Stimulated activated CD4-positive, alpha-beta T cell treated with anti-CD3 and anti-CD28 coated beads, Interleukin-4, amount 100 ng/mL, for 24 hours (primary cell): ENCODE measurements at regions not wholly inside any gene's neighbourhood (a gene's known extent, or its start where the extent isn't known, plus 50 kb on each side); places are given as distances from the start of the nearest gene placed in this dataset.

Experiments used
- DNase-seq: peaks from one replicate; pipeline ENCODE4 v3.0.0-alpha.2; 2020

DNA sequence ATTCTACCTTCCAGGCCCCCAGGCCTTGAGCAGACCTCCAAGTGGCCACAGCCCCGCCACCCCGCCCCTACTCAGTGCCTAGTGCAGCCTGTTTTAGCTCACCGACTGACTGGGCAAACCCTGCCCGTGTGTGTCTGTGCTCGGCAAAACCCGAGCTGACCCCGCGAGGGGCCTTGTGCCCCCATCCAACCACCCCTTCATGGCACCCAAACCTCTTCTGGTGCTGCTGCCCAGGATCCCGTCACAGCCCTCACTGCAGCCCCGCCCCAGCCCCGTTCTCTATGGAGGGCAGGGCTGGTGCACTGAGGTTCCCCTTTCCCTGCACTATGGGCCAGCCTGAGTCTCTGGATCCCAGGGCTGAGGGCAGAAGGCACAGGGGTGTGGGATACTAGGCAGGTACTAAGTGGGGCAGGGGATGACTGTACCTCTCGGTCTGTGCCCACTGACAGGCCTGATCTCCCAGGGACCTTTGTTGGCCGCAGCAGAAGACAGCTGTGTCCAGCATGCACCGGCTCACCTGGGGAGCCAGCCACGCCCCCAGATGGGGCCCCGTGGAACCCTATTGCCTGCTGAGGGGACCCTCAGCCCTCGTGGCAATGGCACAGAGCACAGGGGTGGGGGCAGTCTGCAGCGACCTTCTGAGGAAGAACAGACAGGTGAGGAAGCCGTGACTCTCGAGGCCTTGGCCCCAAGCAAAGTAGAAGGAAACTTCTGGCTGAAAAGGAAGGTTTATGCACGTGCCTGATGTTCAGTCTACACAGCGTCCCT is 69.9 kb upstream of the OTOS start:
- DNase-seq: no peak

DNA sequence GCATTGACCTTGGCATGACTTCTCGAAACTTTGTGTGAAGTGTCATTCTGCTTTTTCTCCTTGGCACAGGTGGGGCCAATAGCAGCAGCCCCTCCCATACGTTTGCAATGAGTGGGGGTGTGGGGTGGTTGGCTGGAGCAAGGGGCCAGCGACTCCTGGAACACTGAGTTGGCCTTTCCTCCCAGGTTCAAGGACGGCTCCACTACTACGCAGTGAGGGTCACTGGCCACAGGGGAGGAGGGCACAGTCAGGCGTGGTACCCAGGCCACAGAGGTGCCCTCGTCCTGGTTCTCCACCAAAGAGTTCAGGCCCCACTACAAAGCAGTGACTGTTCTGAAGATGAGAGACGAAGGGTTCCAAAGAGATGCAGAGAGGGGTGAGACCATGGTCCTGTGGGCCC is 70.6 kb upstream of the OTOS start:
- DNase-seq: no peak

DNA sequence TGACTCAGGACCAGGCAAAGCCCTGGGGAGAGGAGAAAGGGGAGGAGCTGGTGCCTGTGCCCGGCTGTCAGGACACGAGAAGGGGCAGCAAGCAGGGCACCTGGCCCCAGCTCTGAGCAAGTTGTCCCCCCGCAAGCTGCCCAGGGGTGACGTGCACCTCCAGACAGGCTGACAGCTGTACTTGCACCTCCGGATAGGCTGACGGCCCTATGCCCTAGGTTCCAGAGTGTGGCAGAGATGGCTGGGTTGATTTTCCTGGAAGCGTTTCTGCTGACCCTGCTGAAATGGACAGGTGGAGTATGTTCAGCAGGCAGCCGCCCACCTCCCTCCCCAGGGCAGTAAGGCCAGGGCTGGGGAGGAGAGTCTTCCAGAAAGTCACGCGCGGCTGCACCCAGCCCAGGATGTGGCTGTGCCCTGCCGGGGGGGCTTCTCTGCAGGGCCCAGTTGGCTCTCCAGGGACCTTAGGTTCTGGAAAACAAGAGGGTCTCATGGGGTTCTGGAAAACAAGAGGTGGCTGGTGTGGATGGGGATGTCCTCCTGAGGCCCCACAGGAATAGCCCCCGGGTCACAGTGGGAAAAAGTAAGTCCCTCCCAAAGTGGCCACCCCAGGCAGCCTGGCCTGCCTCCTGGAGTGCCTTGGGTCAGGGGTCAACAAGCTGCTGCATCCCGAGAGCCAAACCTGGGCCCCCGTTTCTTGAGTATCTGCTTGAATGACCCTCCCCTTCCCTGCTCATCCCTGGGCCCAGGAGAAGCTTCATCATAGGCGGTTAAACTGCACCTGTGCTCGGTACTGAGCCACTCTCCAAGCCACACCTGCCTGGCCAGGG is 71.4 kb upstream of the OTOS start:
- DNase-seq: no peak

DNA sequence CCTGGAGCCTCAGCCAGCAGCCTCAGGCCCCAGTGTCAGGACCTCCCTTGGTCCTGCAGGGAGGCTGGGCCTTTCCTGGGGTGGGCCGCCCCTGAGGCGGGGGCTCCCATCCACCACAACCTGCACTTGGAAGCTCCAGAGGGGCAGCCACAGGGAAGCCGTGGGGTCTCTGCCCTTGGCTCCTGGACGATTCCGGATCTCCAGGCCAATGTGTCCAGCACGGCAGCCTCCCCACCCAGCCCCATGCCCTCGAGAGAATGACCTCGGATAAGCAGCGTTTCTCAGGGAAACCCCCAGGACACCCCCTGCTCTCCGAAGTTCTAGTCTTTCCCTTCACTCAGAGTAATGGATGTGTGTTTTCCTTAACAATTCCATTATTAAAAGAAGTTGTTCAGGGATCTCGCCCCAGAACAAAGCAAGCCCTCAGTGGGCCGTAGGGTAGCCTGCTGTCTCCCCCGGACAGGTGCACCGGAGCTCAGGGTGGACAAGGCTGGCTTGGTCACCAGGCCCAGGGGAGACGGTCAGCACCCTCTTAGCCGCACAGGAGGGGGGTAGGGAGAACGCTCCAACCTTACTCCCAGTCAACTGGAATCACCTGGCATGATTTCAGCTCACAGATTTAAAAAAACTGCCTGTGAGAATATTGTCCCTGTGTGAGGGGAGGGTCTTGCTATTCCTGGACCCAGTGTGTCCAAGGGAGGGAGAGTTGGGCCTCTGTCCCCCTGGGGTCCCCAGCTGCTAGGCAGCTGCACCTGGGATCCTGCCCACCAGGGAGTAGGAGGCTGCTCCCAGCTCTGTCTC is 72.2 kb upstream of the OTOS start:
- no peak for DNase-seq

DNA sequence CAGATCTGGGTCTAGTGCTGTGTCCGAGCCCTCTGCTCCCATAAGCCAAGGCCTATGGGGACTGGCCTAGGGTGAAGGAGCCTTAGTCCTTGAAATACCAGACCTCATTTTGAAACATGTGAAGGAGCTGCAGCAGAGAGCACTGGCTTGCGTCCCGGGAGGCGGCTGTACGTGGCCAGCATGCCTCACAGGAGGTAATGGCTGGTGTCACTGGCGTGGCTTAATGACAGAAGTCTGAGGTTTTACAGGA is 72.7 kb upstream of the OTOS start:
- no peak for DNase-seq

DNA sequence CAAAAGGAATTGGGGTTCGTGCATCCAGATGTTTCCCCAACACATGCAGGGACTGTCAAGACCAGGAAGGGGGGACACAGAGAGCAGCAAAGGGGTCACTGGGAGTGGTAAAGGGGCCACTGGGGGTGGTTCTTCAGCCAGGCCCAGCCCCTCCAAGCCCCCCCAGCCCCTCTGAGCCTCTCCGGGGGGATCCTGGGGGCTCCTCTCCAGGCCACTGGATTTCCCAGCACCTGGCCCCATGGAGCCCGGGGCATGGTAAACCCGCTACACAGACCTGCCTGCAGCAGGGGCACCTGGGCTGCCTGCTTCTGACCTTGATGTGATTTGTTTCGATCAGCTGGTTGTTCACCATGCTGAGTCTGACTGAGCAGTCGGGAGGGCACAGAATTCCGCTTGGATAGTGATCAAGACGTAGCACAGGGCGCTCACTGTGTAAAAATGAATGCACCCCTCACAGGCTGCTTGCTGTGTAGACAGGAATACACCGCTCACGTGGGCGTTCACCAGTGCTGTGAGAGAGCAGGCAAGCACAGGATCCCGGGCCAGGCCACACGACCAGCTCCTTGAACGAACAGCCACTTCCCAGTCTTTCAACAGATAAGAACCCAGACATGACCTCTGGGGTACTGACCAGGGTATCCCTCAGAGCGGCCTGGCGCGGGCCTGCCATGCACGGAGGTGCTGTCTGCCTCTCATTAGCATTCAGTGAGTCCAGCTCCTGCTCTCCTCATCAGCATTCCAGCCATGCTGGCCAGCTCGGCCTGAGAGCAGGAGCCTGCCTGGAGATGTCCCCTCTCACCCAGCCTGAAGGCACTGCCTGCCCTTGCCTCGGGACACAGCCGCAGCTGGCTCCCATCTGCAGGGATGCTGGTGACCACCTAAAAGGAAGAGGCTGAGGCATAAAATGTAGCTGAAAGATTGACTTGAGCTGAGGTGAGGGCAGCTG is 73.3 kb upstream of the OTOS start:
- no peak for DNase-seq

DNA sequence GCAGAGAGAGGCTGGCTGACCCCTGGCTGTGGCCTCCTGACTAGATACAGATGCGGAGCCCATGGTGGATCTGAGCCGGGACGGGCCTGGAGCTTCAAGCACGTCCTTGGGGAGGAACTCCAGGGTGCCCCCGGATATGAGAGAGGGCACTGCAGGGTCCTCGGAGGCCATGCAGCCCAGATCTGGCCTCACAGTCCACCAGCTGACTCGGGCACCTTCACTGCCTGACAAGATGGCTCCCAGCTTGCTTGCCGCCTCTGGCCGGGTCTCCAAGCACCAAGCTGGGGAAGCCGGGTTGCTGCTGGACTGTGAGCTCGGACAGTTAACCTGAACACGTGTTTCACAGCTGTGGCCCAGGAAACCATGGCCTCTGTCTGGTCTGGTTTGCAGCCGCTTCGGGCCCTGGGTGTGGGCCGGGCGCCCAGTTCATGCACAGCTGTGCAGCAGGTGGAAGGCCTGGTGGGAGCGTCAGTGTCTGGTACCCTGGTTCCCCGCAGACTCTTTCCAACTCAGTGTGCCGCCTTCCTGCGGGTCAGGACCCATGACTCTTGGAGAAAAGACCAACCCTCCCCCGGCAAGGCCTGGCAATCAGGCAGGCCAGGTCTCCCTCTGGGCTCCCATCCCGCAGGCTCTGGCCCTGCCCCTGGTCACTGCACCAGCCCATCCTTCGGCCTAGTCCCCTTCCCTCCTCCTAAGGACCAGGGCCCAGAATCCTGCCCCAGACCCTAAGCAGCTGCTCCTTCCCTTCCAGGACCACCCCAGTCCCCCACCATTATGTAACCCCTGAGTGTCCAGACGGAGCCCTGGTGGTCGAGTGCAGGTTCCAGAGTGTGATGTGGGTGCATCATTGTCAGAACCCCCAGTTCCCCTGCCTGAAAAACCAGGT is 74.6 kb upstream of the OTOS start:
- no peak for DNase-seq

DNA sequence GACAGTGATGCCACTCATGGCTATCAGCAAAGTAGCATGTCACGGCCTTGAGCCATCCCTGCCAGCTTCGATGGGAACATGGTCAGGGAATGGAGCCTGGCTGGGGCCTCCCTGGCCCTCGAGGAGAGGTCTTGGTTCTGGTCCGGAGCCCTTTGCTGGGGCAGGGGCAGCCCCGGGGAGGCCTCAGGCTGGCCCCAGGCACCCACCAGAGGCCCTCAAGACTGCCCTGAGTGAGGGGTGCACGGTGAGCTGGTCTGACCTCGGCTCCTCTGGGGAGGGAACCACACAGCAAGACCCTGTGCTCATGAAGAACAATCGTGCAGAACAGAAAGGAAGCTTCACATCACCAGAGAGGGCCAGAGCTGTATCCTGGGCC is 75.2 kb upstream of the OTOS start:
- DNase-seq: no peak

DNA sequence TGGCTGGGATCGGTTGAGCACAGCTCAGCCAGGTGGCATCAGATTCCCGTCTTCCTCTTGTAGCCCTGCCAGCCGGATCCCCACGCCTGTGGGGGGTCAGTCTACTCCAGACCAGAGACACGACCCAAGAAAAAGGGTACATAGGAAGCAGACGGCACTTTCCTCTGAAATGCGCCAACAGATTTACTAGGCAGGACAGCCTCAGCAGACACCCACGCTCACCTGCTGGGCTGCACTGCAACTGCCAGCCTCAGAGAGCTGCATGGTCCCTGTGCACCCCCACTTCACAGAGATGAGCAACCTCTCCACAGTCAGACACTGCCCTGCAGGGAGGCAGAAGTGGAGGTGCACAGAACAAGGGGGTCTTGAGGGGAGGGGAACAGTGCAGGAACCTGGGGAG is 75.7 kb upstream of the OTOS start:
- DNase-seq: no peak

DNA sequence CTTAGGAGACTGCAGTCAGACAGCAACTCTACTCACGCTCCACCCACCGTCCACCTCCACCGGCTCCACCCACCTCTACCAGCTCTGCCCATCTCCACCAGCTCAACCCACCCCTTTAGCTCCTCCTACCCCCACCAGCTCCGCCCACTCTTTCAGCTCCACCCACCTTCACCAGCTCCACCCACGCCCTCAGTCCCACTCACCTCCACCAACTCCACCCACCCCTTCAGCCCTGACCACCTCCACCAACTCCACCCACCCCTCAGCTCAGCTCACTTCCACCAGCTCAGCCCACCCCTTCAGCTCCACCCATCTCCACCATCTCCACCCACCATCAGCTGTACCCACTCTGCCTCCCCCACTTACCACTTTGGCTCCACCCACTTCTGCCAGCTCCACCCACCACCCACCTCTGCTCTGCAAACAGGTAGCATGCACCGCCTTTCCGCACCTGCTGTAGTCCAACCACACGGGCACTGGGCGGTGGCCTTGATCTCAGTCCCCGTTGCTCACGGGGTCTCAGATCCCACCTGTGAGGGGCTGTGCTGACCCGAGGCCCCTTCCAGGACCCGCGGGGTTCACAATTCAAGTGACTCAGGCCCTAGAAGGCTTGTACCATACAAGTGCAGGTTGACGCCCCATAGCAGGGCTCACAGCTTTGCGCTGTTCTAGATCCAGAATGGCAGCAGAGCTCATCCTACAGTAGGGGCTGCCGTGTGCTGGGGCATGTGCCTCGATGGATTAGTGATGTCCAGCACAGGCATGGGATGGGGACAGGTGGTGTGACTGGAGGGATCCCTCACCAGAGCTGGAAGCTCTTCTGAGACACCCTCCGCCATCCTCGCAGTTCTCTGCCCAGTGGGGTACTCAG is 77.2 kb upstream of the OTOS start:
- DNase-seq: no peak

DNA sequence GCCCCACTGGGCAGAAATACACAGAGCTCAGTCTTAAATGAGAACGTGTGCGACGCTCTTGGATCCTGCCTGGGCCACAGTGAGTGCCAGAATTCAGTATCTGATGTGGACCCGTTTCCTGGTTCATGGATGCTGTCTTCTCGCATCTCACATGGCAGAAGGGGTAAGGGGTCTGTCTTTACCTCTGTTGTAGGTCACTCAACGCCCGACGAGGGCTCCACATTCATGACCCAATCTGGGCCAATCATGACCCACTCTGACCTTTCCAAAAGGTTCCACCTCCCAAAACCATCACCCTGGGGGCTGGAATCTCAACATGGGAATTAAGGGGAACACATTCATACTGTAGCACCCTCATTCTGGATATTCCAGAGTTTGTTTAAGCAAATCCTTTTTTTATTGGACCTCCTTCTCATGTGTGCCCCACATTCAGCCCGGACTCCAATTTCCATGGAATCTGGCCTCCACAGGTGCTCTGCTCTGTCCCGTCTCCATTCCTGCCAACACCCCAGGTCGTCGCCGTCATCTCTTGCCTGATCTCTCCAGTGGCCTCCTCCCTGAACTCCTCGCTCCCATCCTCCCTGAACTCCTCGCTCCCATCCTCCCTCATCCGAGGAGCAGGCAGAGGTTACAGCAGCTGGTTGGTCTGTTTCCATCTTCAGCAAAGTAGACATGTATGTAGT is 78.9 kb upstream of the OTOS start:
- no peak for DNase-seq

DNA sequence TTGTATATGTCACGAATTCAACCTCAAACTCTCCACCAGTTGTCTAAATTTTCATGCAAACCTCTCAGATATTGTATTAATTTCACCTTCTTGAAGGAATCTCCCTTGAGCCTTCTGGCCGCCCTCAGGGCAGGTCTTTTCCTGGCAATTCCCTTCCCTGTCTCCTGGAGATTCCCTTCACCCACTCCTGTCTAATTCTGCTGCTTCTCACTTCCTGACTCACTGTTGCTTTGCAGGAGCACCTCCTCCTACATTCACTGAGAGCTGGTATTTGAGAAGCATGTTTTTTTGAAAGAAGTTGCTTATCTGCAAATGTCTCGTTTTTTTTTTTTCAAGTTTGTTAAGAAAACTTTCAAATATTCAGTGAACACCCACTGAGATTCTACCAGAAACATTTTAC is 79.9 kb upstream of the OTOS start:
- DNase-seq: no peak

DNA sequence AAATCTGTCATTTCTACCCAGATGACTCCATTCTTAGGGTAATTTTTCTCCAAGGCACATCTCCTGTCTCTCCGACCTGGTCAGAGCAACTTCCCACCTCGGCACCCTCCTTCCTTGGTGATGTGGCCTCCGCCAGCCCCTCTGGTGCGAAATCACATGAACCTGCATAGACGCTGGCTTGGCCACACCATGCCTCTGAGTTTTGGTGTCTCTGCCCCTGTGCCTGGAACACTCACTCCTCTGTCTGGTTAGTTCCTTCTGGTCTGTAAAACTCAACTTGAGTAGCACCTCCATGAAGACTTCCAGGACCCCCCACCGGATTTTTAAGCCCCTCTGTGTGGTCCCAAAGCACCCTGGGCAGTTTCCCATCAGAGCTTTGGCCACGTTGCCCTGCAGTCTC is 83.2 kb upstream of the OTOS start:
- no peak for DNase-seq

DNA sequence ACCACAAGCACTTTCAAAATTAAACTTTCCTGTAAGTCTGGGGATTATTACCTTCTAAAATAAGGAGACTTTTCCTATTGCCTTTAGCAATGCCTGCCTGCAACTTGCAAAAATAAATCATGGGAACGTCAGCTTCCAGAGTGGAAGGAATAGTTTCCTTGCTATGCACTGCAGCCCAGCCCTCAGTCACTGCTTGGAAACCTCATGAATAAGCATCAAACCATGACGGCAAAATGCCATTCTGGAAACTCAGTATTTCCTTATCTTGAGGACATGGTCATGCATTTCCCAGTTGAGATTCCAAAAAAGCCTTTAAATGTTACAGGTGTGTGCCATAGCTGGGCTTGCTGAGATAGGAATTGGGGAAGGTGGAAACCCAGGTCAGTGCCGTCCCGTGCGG is 84.2 kb upstream of the OTOS start:
- no peak for DNase-seq

DNA sequence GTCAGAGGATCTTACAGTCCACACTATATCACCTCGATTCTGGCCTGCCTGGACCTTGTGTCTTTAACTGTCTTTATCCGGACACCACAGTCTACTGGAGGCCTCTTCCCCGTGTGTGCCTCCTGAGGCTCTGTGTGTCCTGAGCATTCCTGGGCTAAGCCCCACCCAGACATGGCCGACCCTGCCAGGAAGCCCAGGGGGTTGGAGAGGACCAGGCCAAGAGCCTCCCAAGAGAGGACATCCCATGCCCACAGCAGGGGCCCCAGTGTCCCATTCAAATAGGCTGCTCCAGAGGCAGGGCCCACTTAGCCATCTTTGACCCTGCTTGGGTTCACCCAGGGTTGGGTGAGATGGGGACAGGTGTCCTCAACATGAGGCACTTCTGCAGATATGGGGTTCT is 84.7 kb upstream of the OTOS start:
- DNase-seq: no peak

DNA sequence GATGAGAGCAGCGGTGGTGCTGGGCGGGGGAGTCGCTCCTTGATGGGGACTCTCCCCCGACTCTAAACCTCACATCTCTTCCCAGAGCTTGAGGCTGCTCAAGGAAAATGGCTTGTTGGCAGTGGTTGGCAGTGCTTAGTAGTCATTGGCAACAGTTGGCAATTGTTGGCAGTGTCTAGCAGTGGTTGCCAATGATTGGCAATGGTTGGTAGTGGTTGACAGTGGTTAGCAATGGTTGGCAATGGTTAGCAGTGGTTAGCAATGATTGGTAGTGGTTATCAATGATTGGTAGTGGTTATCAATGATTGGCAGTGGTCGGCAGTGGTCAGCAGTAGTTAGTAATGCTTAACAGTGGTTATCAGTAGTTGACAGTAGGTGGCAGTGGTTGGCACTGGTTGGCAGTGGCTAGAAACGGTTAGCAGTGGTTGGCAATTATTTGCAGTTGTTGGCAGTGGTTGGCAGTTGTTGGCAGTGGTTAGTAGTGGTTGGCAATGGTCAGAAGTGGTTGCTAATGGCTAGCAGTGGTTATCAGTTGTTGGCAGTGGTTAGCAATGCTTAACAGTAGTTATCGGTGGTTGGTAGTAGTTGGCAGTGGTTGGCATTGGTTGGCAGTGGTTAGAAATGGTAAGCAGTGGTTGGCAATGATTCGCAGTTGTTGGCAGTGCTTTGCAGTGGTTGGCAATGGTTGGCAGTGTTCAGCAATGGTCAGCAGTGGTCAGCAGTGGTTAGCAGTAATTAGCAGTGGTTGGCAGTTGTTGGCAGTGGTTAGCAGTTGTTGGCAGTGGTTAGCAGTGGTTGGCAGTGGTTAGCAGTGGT is 85.4 kb upstream of the OTOS start:
- DNase-seq: no peak

DNA sequence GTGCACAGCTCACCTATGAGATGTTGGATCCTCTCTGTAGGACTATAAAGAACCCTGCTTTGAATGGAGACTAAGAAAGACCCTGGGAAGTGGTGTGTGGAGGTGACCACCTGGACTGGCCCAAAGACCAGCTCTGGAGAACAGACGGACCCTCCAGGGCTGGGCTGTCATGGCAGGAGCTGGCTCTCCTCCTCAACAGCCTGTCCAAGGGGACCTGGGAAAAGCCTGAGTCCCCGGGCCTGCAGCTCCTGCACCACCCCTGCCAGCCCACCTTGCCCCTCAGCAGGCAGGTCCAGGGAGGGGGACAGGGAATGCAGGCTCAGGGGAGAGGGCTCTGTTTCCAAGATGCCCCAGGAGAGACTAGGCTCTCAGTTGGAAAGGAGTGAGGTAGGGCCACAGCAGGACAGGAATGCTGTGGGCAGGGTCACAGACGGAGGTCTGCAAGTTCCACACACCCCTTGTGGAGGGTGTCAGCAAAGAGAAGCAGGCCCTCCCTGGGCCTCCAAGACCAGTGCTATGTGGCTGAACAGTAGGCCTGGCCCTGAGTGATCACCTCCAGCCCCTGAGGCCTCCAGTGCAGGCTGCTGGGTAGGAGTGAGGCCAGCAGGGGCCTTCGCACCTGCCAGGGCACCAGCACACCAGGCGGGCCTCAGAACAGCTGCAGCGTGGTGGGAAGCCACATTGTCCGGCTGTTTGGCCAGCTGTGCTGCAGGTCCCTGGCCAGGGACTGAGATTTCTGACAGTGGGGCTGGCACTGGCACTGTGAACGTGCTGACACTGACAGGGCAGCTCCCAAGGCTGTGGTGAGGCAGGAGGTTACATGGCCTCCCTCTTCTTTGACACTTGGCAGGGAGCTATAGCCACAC is 86.4 kb upstream of the OTOS start:
- no peak for DNase-seq
